Natural killer cell treated with Interleukin-12 subunit alpha and Interleukin-12 subunit beta and Interleukin-15 and Interleukin-18, amount 100 ng/mL, for 72 hours (primary cell): ENCODE measurements at regions not wholly inside any gene's neighbourhood (a gene's known extent, or its start where the extent isn't known, plus 50 kb on each side); places are given as distances from the start of the nearest gene placed in this dataset.
"Not testable (repeated sequence)": the region's sequence is repeated elsewhere in the genome, so short reads cannot be mapped to it uniquely, and the experiment has no call there.

ENCODE experiments used
- ATAC-seq, 2 donors: fragments of 150-1000 bp; cut with Tn5 transposase in 1 of 2; sonication (Bioruptor Pico), chemical (Tn5 transposase) in 1 of 2; 2 replicates each; pipeline ENCODE4 v1.10.0; 2021
- DNase-seq: peaks from one replicate; pipeline ENCODE4 v3.0.0; 2022; ENCODE audit warnings: low spot score
- H3K27ac Mint-ChIP-seq, 2 donors: 1 replicate in 1 of 2; 2 replicates in 1 of 2; pipeline ENCODE4 v1.8.0; 2022; ENCODE audit warnings: mixed read lengths in 2 of 2, mild to moderate bottlenecking in 1 of 2, moderate library complexity in 1 of 2
- H3K27me3 Mint-ChIP-seq, 2 donors: 1 replicate in 1 of 2; 2 replicates in 1 of 2; pipeline ENCODE4 v1.8.0; 2022; ENCODE audit warnings: mixed read lengths in 2 of 2
- H3K36me3 Mint-ChIP-seq: one replicate; pipeline ENCODE4 v1.8.0; 2022; ENCODE audit warnings: mixed read lengths
- H3K4me1 Mint-ChIP-seq, 2 donors: 1 replicate in 1 of 2; 2 replicates in 1 of 2; pipeline ENCODE4 v1.8.0; 2022; ENCODE audit warnings: low read depth in 2 of 2, mixed read lengths in 2 of 2, mild to moderate bottlenecking in 1 of 2
- H3K4me3 Mint-ChIP-seq: one replicate; pipeline ENCODE4 v1.8.0; 2022; ENCODE audit warnings: mixed read lengths
- H3K9me3 Mint-ChIP-seq: 2 replicates; pipeline ENCODE4 v1.8.0; 2022; ENCODE audit warnings: mixed read lengths

GRCh38 chr5:70778240-70778639, 122.2 kb upstream of the SERF1A start:
- H3K36me3 Mint-ChIP-seq, H3K27me3 Mint-ChIP-seq, H3K9me3 Mint-ChIP-seq, ATAC-seq, H3K27ac Mint-ChIP-seq, H3K4me3 Mint-ChIP-seq, H3K4me1 Mint-ChIP-seq: not testable (repeated sequence)
- peak; percentile 18 for DNase-seq
